K562 (cell line): ENCODE measurements at regions not wholly inside any gene's neighbourhood (a gene's known extent, or its start where the extent isn't known, plus 50 kb on each side); places are given as distances from the start of the nearest gene placed in this dataset.

Experiments
- ATAC-seq: fragments of 200-7000 bp; cut with Tn5 transposase; 3 replicates; pipeline ENCODE4 v1.9.1; 2020; ENCODE audit warnings: moderate library complexity
- BruUV-seq: library from RNA; stranded (reverse); fragments of 400-500 nt; replicated peaks from 2 replicates; lab custom pipeline; 2021; lab: Mats Ljungman, UMichigan
- CTCF ChIA-PET: fragments of 300-600 bp; formaldehyde crosslinking; extraction: SDS; loops from one replicate; lab custom pipeline; 2021; ENCODE audit warnings: low intra/inter-chr PET ratio; lab: Yijun Ruan, JAX
- POLR2A ChIA-PET: fragments of 300-600, 350-650 bp; sonication (Branson Sonifier 250); formaldehyde crosslinking; extraction: SDS; loops from one replicate; lab custom pipeline; 2021; ENCODE audit warnings: antibody characterized with exemption, inconsistent platforms; lab: Yijun Ruan, JAX
- DNase-seq, 4 experiments: peaks; one replicate each; pipeline versions ENCODE4 v3.0.0 to v3.0.0-alpha.2; 2011 to 2018; ENCODE audit warnings: low spot score in 3 of 4, mixed read lengths in 3 of 4; ENCODE audit errors: extremely low read depth in 1 of 4
- FAIRE-seq: peaks from 2 replicates; lab custom pipeline; 2011; peaks lifted over from hg19 to GRCh38; lab: Jason Lieb, UNC
- H2AFZ ChIP-seq: 2 replicates; pipeline ENCODE4 v1.6.0; 2011; ENCODE audit warnings: low read depth, low read length, control low read depth, inconsistent platforms
- H3K27ac ChIP-seq: fragments of 200-600 bp; 3 replicates; pipeline ENCODE4 v1.8.0; 2011; ENCODE audit warnings: low read depth, mild to moderate bottlenecking, control low read depth, inconsistent platforms, low read length, moderate library complexity, mixed read lengths; ENCODE audit errors: extremely low read depth
- H3K27me3 ChIP-seq, 2 experiments: fragments of 300-600 bp in 1 of 2; 2 replicates in 1 of 2; 3 replicates in 1 of 2; pipeline versions ENCODE4 v1.6.0 to v1.8.0; 2011; ENCODE audit warnings: inconsistent platforms in 2 of 2, low read length in 2 of 2, mild to moderate bottlenecking in 1 of 2, mixed read lengths in 1 of 2, moderate library complexity in 1 of 2; ENCODE audit not compliant: control insufficient read depth in 2 of 2, insufficient read depth in 2 of 2
- H3K36me3 ChIP-seq: fragments of 300-600 bp; 3 replicates; pipeline ENCODE4 v1.8.0; 2011; ENCODE audit warnings: mild to moderate bottlenecking, low read length, inconsistent platforms; ENCODE audit not compliant: control insufficient read depth, insufficient read depth
- H3K4me1 ChIP-seq, 2 experiments: fragments of 200-600 bp in 1 of 2; replicated peaks in 1 of 2; 2 replicates in 1 of 2; 3 replicates in 1 of 2; pipeline versions ENCODE4 v1.5.1 to v1.8.0; 2011; ENCODE audit warnings: inconsistent platforms in 2 of 2, low read length in 2 of 2, mild to moderate bottlenecking in 1 of 2, mixed read lengths in 1 of 2, moderate library complexity in 1 of 2; ENCODE audit not compliant: control insufficient read depth in 2 of 2, insufficient read depth in 2 of 2
- H3K4me2 ChIP-seq: 2 replicates; pipeline ENCODE4 v1.6.1; 2011; ENCODE audit warnings: low read length, control low read depth, inconsistent platforms, mixed read lengths; ENCODE audit not compliant: insufficient read depth
- H3K4me3 ChIP-seq: fragments of 200-600 bp; sonication (generic), shearing (Covaris generic); 2 replicates; pipeline ENCODE4 v1.5.1; 2016; ENCODE audit warnings: control low read depth, inconsistent platforms
- H3K79me2 ChIP-seq: fragments of 200-600 bp; 3 replicates; pipeline ENCODE4 v1.8.0; 2011; ENCODE audit warnings: low read length, inconsistent platforms; ENCODE audit not compliant: control insufficient read depth, insufficient read depth
- H3K9ac ChIP-seq, 2 experiments: 2 replicates each; pipeline versions ENCODE4 v1.6.0 to v1.6.1; 2011; ENCODE audit warnings: low read depth in 2 of 2, low read length in 2 of 2, control low read depth in 1 of 2, inconsistent platforms in 1 of 2, mild to moderate bottlenecking in 1 of 2, mixed read lengths in 1 of 2; ENCODE audit not compliant: insufficient read depth in 1 of 2
- H3K9me1 ChIP-seq: one replicate; pipeline ENCODE4 v1.6.0; 2011; ENCODE audit warnings: inconsistent platforms, mild to moderate bottlenecking, low read length, moderate library complexity; ENCODE audit not compliant: control insufficient read depth, insufficient read depth
- H3K9me3 ChIP-seq: replicated peaks from 2 replicates; pipeline ENCODE4 v1.5.1; 2011; ENCODE audit warnings: low read depth, low read length, inconsistent platforms; ENCODE audit not compliant: control insufficient read depth, insufficient read depth
- H4K20me1 ChIP-seq: replicated peaks from 2 replicates; pipeline ENCODE4 v1.6.1; 2011; ENCODE audit warnings: low read length, inconsistent platforms, mixed read lengths; ENCODE audit not compliant: control insufficient read depth, insufficient read depth
- CCAR2 ChIP-seq: fragments of 200-400 bp; formaldehyde crosslinking; IDR thresholded peaks from 2 replicates; pipeline ENCODE4 v1.6.1; 2017; ENCODE audit warnings: mild to moderate bottlenecking, low read depth, low read length
- MYNN ChIP-seq, 2 experiments: sonication (generic); formaldehyde crosslinking in 1 of 2; IDR thresholded peaks; 2 replicates each; pipeline versions ENCODE4 v1.5.0 to v1.6.1; 2016 to 2020; ENCODE audit warnings: antibody characterized with exemption in 1 of 2, missing genetic modification reagents in 1 of 2
- NCOA1 ChIP-seq: fragments of 450-650 bp; IDR thresholded peaks from 2 replicates; pipeline ENCODE4 v1.6.1; 2016; ENCODE audit warnings: low read depth
- SAFB ChIP-seq: fragments of 200-400 bp; formaldehyde crosslinking; IDR thresholded peaks from 2 replicates; pipeline ENCODE4 v1.6.1; 2017; ENCODE audit warnings: low read depth, low read length, borderline replicate concordance
- TAF7 ChIP-seq: fragments of 450-650 bp; IDR thresholded peaks from 2 replicates; pipeline ENCODE4 v1.6.1; 2016; ENCODE audit warnings: missing genetic modification characterization, missing compliant biosample characterization
- ZNF318 ChIP-seq, 2 experiments: fragments of 450-650 bp; IDR thresholded peaks; 2 replicates each; pipeline ENCODE4 v1.6.1; 2016; ENCODE audit warnings: mild to moderate bottlenecking in 2 of 2, borderline replicate concordance in 1 of 2, low read depth in 1 of 2, moderate library complexity in 1 of 2
- ZNF436 ChIP-seq: fragments of 250-450, 450-650 bp; sonication (Bioruptor Pico); formaldehyde crosslinking; IDR thresholded peaks from 2 replicates; pipeline ENCODE4 v1.7.0; 2020; ENCODE audit warnings: mild to moderate bottlenecking
- WGBS: fragments of 100-300 bp; shearing (Covaris generic); methylation state at CpG from one replicate; pipeline ENCODE4 v1.1.6; 2016; ENCODE audit warnings: low coverage, mixed read lengths; ENCODE audit not compliant: insufficient coverage; ENCODE audit errors: missing lambda C conversion rate; 5-methylcytosine and 5-hydroxymethylcytosine counted together
- in situ Hi-C: fragments of 300-500 bp; cut with MboI; formaldehyde crosslinking; loops from 4 replicates; pipeline ENCODE4 v1.15.0; 2018; ENCODE audit warnings: inconsistent platforms, mixed read lengths
- intact Hi-C: fragments of 100-400 bp; cut with micrococcal nuclease; formaldehyde crosslinking; loops from 2 replicates; pipeline ENCODE4 v1.14.2; 2022

GRCh38 chr21:38970765-38971164, 165.0 kb downstream of the ETS2 start:
- H3K9me1 ChIP-seq, result no peaks in the 10 kb centered on the region

More at GRCh38 chr21:38970765-38971164, 165.0 kb downstream of the ETS2 start:
- Histone ChIP-seq H3K9ac (no peak overlapping the region), H3K4me1 (peaks cover 0 to 4% of the 10 kb centered on the region in 2 experiments; a peak in 2 of 5 replicates), H3K36me3 (no peaks in the 10 kb centered on the region), H3K79me2 (no peaks in the 10 kb centered on the region), H2AFZ (no peak overlapping the region), H3K27me3 (peaks cover 6 to 27% of the 10 kb centered on the region in 2 experiments; a peak in 3 of 5 replicates), H3K4me3 (no peak overlapping the region), H3K27ac (no peak overlapping the region), H4K20me1 (no peaks in the 10 kb centered on the region), H3K4me2 (no peak overlapping the region), H3K9me3 (no peaks in the 10 kb centered on the region)
- BruUV-seq, result no TSS peak
- ChIA-PET POLR2A (no interaction called here), CTCF (no interaction called here)
- TF ChIP-seq ZNF436 (CRISPR knock-in tag) (no peak), TAF7 (tag) (no peak), SAFB (no peak), ZNF318 (IDR thresholded peaks at IDR 0.05; ENCODE audit: borderline replicate concordance in 1 of 2, low read depth in 1 of 2) (no peak), MYNN (IDR thresholded peaks at IDR 0.05) (no peak), MYNN (CRISPR knock-in tag; IDR thresholded peaks at IDR 0.05) (no peak), NCOA1 (no peak), CCAR2 (no peak)
- WGBS, result 43% methylated on average over 3 of the region's 3 CpGs
- in situ Hi-C loops (no loop called here), intact Hi-C loops (no loop called here)
- no peak for FAIRE-seq
- no peak for DNase-seq
- no peak for ATAC-seq
